IMR-90 (cell line): ENCODE measurements at regions not wholly inside any gene's neighbourhood (a gene's known extent, or its start where the extent isn't known, plus 50 kb on each side); places are given as distances from the start of the nearest gene placed in this dataset.

Source experiments
- ATAC-seq: fragments of 200-7000 bp; cut with Tn5 transposase; 2 replicates; pipeline ENCODE4 v1.9.1; 2020; ENCODE audit warnings: low read depth, mild to moderate bottlenecking, moderate library complexity
- BruUV-seq: library from RNA; stranded (reverse); fragments of 400-500 nt; replicated peaks from 2 replicates; lab custom pipeline; 2021; lab: Mats Ljungman, UMichigan
- CTCF ChIA-PET: fragments of 300-600 bp; formaldehyde crosslinking; extraction: SDS; loops from one replicate; lab custom pipeline; 2021; ENCODE audit warnings: antibody characterized with exemption; lab: Yijun Ruan, JAX
- POLR2A ChIA-PET: fragments of 300-600 bp; sonication (Branson Sonifier 250); formaldehyde crosslinking; loops from one replicate; lab custom pipeline; 2022; ENCODE audit warnings: antibody characterized with exemption; ENCODE audit not compliant: unreplicated experiment; lab: Charles Lee
- DNase-seq: peaks from one replicate; pipeline ENCODE4 v3.0.0; 2013
- H2AFZ ChIP-seq: replicated peaks from 2 replicates; pipeline ENCODE3; 2013; ENCODE audit warnings: low read length, mild to moderate bottlenecking; ENCODE audit not compliant: poor library complexity
- H2AK5ac ChIP-seq: 2 replicates; pipeline ENCODE4 v1.6.1; 2013; ENCODE audit warnings: low read depth, low read length, inconsistent platforms
- H2AK9ac ChIP-seq: replicated peaks from 2 replicates; pipeline ENCODE3; 2013; ENCODE audit warnings: mild to moderate bottlenecking, low read depth, low read length, moderate library complexity; ENCODE audit not compliant: poor library complexity
- H2BK120ac ChIP-seq: 2 replicates; pipeline ENCODE4 v1.6.1; 2013; ENCODE audit warnings: low read depth, low read length, inconsistent platforms
- H2BK15ac ChIP-seq: 3 replicates; pipeline ENCODE4 v1.6.1; 2013; ENCODE audit warnings: low read depth, low read length, inconsistent platforms
- H2BK20ac ChIP-seq: 2 replicates; pipeline ENCODE4 v1.6.1; 2013; ENCODE audit warnings: low read depth, mild to moderate bottlenecking, inconsistent platforms, low read length, moderate library complexity
- H2BK5ac ChIP-seq: 2 replicates; pipeline ENCODE4 v1.6.1; 2013; ENCODE audit warnings: mild to moderate bottlenecking, low read depth, low read length, inconsistent platforms; ENCODE audit not compliant: poor library complexity, severe bottlenecking
- H3K14ac ChIP-seq: replicated peaks from 2 replicates; pipeline ENCODE4 v1.6.1; 2013; ENCODE audit warnings: low read depth, low read length, inconsistent platforms
- H3K18ac ChIP-seq: 2 replicates; pipeline ENCODE4 v1.6.1; 2013; ENCODE audit warnings: low read depth, low read length, control low read depth
- H3K23ac ChIP-seq: 2 replicates; pipeline ENCODE4 v1.6.1; 2013; ENCODE audit warnings: low read depth, low read length, inconsistent platforms
- H3K27ac ChIP-seq: 2 replicates; pipeline ENCODE4 v1.5.1; 2013; ENCODE audit warnings: mild to moderate bottlenecking, control low read depth, low read length; ENCODE audit not compliant: insufficient read depth
- H3K27me3 ChIP-seq: 2 replicates; pipeline ENCODE4 v1.6.1; 2013; ENCODE audit warnings: low read length; ENCODE audit not compliant: control insufficient read depth, insufficient read depth
- H3K36me3 ChIP-seq: 2 replicates; pipeline ENCODE4 v1.6.1; 2013; ENCODE audit warnings: low read length, mixed read lengths; ENCODE audit not compliant: control insufficient read depth, insufficient read depth
- H3K4ac ChIP-seq: 2 replicates; pipeline ENCODE4 v1.6.1; 2013; ENCODE audit warnings: low read depth, low read length, inconsistent platforms
- H3K4me1 ChIP-seq: 2 replicates; pipeline ENCODE4 v1.6.1; 2013; ENCODE audit warnings: low read length, mixed read lengths; ENCODE audit not compliant: control insufficient read depth, insufficient read depth
- H3K4me2 ChIP-seq: 2 replicates; pipeline ENCODE4 v1.6.1; 2013; ENCODE audit warnings: low read depth, mild to moderate bottlenecking, control low read depth, low read length, moderate library complexity
- H3K4me3 ChIP-seq: 2 replicates; pipeline ENCODE4 v1.5.1; 2013; ENCODE audit warnings: low read depth, mild to moderate bottlenecking, control low read depth, low read length, moderate library complexity; ENCODE audit not compliant: insufficient read depth
- H3K56ac ChIP-seq: 2 replicates; pipeline ENCODE4 v1.6.1; 2013; ENCODE audit warnings: low read length, inconsistent platforms; ENCODE audit not compliant: insufficient read depth; ENCODE audit errors: extremely low read depth
- H3K79me1 ChIP-seq, 2 experiments: 2 replicates each; pipeline ENCODE4 v1.6.1; 2013; ENCODE audit warnings: low read length in 2 of 2, inconsistent platforms in 1 of 2, low read depth in 1 of 2
- H3K9ac ChIP-seq: 2 replicates; pipeline ENCODE4 v1.6.1; 2013; ENCODE audit warnings: low read depth, low read length, control low read depth
- H3K9me1 ChIP-seq: 2 replicates; pipeline ENCODE4 v1.6.1; 2013; ENCODE audit warnings: low read length, inconsistent platforms; ENCODE audit not compliant: insufficient read depth
- H3K9me3 ChIP-seq: 2 replicates; pipeline ENCODE4 v1.6.1; 2013; ENCODE audit warnings: low read length; ENCODE audit not compliant: control insufficient read depth, insufficient read depth
- H4K20me1 ChIP-seq: 2 replicates; pipeline ENCODE4 v1.6.1; 2013; ENCODE audit warnings: low read length, inconsistent platforms; ENCODE audit not compliant: insufficient read depth
- H4K5ac ChIP-seq: 2 replicates; pipeline ENCODE4 v1.6.1; 2013; ENCODE audit warnings: mild to moderate bottlenecking, low read depth, low read length, control low read depth
- H4K8ac ChIP-seq, 2 experiments: 2 replicates each; pipeline ENCODE4 v1.6.1; 2013; ENCODE audit warnings: low read depth in 2 of 2, low read length in 2 of 2, control low read depth in 1 of 2, inconsistent platforms in 1 of 2
- H4K91ac ChIP-seq: 2 replicates; pipeline ENCODE4 v1.6.1; 2013; ENCODE audit warnings: low read depth, low read length, inconsistent platforms; ENCODE audit not compliant: insufficient read depth
- CEBPB ChIP-seq: IDR thresholded peaks from 2 replicates; pipeline ENCODE4 v1.6.1; 2012; ENCODE audit warnings: low read depth, low read length, improper control_type of control experiment
- MAFK ChIP-seq: IDR thresholded peaks from 2 replicates; pipeline ENCODE4 v1.6.1; 2012; ENCODE audit warnings: low read depth, low read length, improper control_type of control experiment
- MAZ ChIP-seq: IDR thresholded peaks from 2 replicates; pipeline ENCODE4 v1.6.1; 2012; ENCODE audit warnings: low read depth, mild to moderate bottlenecking, low read length, improper control_type of control experiment, moderate library complexity, borderline replicate concordance
- MXI1 ChIP-seq: IDR thresholded peaks from 2 replicates; pipeline ENCODE4 v1.6.1; 2012; ENCODE audit warnings: low read depth, mild to moderate bottlenecking, low read length, moderate library complexity, borderline replicate concordance
- NFE2L2 ChIP-seq: fragments of 150-350 bp; IDR thresholded peaks from 2 replicates; pipeline ENCODE4 v1.6.1; 2016; ENCODE audit warnings: low read depth, mild to moderate bottlenecking, low read length
- POLR2A ChIP-seq: IDR thresholded peaks from 2 replicates; pipeline ENCODE4 v1.6.1; 2012; ENCODE audit warnings: mild to moderate bottlenecking, low read depth, low read length
- RAD21 ChIP-seq: IDR thresholded peaks from 2 replicates; pipeline ENCODE4 v1.6.1; 2012; ENCODE audit warnings: low read length, improper control_type of control experiment
- SMC3 ChIP-seq: fragments of 150-350 bp; IDR thresholded peaks from 2 replicates; pipeline ENCODE4 v1.6.1; 2016; ENCODE audit warnings: low read depth, mild to moderate bottlenecking, antibody characterized with exemption, low read length, moderate library complexity
- WGBS, 2 experiments: methylation state at CpG; one replicate each; pipeline versions ENCODE4 v1.1.5 to v1.1.7; 2013; ENCODE audit warnings: missing lambda C conversion rate in 2 of 2; ENCODE audit not compliant: insufficient read length in 1 of 2; ENCODE audit errors: extremely low coverage in 2 of 2; 5-methylcytosine and 5-hydroxymethylcytosine counted together
- dilution Hi-C: fragments of 300-500 bp; cut with HindIII; formaldehyde crosslinking; loops from one replicate; pipeline ENCODE4 v1.14.3; 2018; ENCODE audit warnings: low sequenced_read_pairs; ENCODE audit not compliant: unreplicated experiment
- in situ Hi-C: fragments of 300-500 bp; cut with MboI; formaldehyde crosslinking; loops from 3 replicates; pipeline ENCODE4 v1.14.3; 2019; ENCODE audit warnings: low sequenced_read_pairs, inconsistent platforms, mixed read lengths
- intact Hi-C: fragments of 100-400 bp; cut with micrococcal nuclease; formaldehyde crosslinking; loops from 2 replicates; pipeline ENCODE4 v1.10.0; 2022
- TF ChIP-seq, protein P1 (sequence below): fragments of 150-350 bp; IDR thresholded peaks from 2 replicates; pipeline ENCODE4 v1.6.1; 2017; ENCODE audit warnings: mild to moderate bottlenecking, antibody characterized with exemption, low read length, low read depth
- TF ChIP-seq, protein P2 (sequence below): conservative IDR thresholded peaks from 2 replicates; pipeline ENCODE4 v1.5.1; 2012; ENCODE audit warnings: mild to moderate bottlenecking, low read depth, low read length, improper control_type of control experiment

DNA sequence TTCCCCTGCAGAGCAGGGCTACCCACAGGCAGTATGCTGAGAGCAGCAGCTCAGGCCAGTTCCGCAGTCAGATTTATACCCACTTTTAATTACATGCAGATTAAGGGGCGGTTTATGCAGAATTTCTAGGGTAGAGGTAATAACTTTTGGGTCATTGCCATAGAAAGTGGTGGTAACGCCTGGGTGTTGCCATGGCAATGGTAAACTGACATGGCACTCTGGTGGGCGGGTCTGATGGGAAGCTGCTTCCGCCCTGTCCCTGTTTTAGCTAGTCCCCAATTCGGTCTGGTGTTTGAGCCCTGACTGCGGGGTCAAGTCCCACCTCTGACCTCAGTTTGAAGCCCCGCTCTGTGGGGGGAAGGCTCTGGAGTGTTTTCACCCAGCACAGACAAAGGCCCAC, 141.1 kb upstream of the VSTM2B start:
- Histone ChIP-seq H2BK15ac (no peak overlapping the region), H2BK20ac (no peak overlapping the region), H2AFZ (no peak overlapping the region), H3K79me1 (no peaks in the 10 kb centered on the region), H3K36me3 (no peaks in the 10 kb centered on the region), H2AK9ac (no peak overlapping the region), H3K4me3 (no peak overlapping the region), H3K14ac (no peak overlapping the region), H3K4me1 (no peaks in the 10 kb centered on the region), H4K91ac (no peak overlapping the region), H3K23ac (no peak overlapping the region), H3K9ac (no peak overlapping the region), H3K18ac (no peak overlapping the region), H2AK5ac (no peak overlapping the region), H4K5ac (no peak overlapping the region), H3K27ac (no peak overlapping the region), H2BK120ac (no peak overlapping the region), H3K9me1 (no peaks in the 10 kb centered on the region), H4K8ac (no peak overlapping the region), H3K4me2 (no peak overlapping the region), H3K4ac (no peak overlapping the region), H3K56ac (no peak overlapping the region), H4K20me1 (no peaks in the 10 kb centered on the region), H3K27me3 (no peaks in the 10 kb centered on the region), H2BK5ac (no peak overlapping the region), H3K9me3 (peaks cover 16% of the 10 kb centered on the region)
- no peak for DNase-seq
- in situ Hi-C loops (no loop called here), intact Hi-C loops (no loop called here), dilution Hi-C loops (no loop called here)
- ATAC-seq: no peak
- no CpG with 5 or more reads among the region's 8 CpGs for WGBS, 2 experiments
- CTCF ChIA-PET: no interaction called here
- no TSS peak for BruUV-seq
- TF ChIP-seq MAFK (no peak), MAZ (no peak), MXI1 (no peak), CEBPB (no peak), NFE2L2 (no peak), RAD21 (no peak), POLR2A (no peak), SMC3 (no peak)
- TF ChIP-seq, protein P1, sequence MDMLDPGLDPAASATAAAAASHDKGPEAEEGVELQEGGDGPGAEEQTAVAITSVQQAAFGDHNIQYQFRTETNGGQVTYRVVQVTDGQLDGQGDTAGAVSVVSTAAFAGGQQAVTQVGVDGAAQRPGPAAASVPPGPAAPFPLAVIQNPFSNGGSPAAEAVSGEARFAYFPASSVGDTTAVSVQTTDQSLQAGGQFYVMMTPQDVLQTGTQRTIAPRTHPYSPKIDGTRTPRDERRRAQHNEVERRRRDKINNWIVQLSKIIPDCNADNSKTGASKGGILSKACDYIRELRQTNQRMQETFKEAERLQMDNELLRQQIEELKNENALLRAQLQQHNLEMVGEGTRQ: no peak
- TF ChIP-seq, protein P2, sequence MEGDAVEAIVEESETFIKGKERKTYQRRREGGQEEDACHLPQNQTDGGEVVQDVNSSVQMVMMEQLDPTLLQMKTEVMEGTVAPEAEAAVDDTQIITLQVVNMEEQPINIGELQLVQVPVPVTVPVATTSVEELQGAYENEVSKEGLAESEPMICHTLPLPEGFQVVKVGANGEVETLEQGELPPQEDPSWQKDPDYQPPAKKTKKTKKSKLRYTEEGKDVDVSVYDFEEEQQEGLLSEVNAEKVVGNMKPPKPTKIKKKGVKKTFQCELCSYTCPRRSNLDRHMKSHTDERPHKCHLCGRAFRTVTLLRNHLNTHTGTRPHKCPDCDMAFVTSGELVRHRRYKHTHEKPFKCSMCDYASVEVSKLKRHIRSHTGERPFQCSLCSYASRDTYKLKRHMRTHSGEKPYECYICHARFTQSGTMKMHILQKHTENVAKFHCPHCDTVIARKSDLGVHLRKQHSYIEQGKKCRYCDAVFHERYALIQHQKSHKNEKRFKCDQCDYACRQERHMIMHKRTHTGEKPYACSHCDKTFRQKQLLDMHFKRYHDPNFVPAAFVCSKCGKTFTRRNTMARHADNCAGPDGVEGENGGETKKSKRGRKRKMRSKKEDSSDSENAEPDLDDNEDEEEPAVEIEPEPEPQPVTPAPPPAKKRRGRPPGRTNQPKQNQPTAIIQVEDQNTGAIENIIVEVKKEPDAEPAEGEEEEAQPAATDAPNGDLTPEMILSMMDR: no peak
- POLR2A ChIA-PET: no interaction called here
